Activated T-cell treated with anti-CD3 and anti-CD28 coated beads, Interleukin-2, amount 50 U/mL, for 1 hour (primary cell): ENCODE measurements at regions not wholly inside any gene's neighbourhood (a gene's known extent, or its start where the extent isn't known, plus 50 kb on each side); places are given as distances from the start of the nearest gene placed in this dataset.
"Not testable (repeated sequence)": the region's sequence is repeated elsewhere in the genome, so short reads cannot be mapped to it uniquely, and the experiment has no call there.

Experiments
- DNase-seq: peaks from one replicate; pipeline ENCODE4 v3.0.0-alpha.2; 2020

GRCh38 chr1:149635290-149635899, 51.7 kb downstream of the PPIAL4C start:
- peak; percentile 46 for DNase-seq

DNA sequence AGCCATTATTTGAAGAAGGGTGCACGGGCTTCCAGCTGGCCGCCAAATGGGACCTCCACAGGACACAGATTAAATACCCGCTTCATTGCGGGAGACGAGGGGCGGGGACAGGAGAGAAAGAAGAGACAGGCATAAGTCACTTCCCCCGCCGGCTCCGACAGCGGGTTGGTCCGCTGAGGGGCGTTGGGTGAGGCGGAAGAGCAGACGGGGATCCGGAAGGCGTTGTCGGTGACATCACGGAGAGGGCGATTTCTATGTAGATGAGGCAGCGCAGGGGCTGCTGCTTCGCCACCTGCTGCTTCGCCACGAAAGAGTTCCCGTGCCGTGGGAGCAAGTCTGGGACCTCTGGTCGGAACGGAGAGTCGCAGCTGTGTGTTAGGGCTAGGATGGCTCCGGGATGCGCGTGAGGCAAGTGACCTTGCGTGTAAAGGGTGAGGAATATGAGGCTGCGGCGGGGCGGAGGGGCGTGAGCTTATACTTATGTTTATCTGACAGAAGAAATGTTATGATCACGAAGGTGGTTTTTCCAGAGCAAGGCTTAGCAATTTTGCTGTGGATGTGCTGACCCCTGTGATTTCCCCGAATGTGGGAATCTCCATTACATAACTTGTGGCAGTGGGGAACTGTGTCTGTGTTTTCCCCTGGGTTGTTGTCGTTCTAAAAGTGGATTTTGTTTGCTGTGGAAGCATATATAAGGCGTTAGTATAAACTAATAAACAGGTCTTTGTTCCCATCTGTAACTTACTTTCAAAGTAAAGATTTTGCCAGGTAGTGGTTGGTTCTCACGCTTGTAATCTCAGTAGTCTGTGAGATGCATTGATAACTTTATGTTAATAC, 52.9 kb downstream of the PPIAL4C start:
- DNase-seq: peak; percentile 88

DNA sequence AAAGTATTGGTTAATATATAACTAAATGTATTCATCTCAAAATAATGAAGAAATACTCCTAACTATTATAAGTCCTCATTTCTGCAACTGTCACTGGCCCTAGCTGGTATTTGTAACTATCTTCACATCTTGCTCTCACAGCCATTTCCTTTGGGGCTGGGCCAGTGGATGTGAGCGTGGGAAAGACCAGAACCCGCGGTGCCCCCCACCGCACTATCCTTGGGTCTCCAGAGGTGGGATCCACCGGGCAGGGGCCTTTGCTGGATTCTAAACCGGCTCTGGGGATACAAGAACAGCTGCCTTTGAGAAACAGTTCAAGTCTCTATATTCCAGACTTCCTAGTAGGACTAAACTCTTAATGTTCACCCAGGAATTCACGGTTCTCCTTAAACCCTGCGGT, 54.8 kb downstream of the PPIAL4C start:
- not testable (repeated sequence) for DNase-seq

GRCh38 chr1:149638901-149639658, 55.4 kb downstream of the PPIAL4C start:
- DNase-seq: not testable (repeated sequence)

DNA sequence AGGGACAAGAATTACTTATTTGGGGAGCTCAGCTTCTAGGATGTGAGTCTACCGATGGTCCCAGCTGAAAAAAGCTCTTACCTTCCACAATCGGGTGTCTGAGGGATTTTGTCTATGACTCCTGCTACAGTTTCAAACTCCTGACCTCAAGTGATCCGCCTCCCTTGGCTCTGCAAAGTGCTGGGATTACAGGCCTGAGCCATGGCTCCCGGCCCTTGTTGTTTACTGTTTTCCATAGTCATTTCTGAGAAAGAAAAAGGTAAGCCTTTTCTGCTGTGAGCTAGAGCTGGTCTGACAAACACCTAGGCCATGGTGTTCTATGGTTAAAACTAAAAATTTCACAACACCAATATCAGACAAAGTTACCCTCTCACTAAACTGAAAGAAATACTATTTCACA, 57.5 kb downstream of the PPIAL4C start:
- not testable (repeated sequence) for DNase-seq

GRCh38 chr1:149644818-149645217, 61.2 kb downstream of the PPIAL4C start:
- DNase-seq: not testable (repeated sequence)

GRCh38 chr1:149646360-149647017, 62.8 kb downstream of the PPIAL4C start:
- DNase-seq: peak; percentile 36

GRCh38 chr1:149647018-149647373, 63.3 kb downstream of the PPIAL4C start:
- DNase-seq: peak; percentile 50

DNA sequence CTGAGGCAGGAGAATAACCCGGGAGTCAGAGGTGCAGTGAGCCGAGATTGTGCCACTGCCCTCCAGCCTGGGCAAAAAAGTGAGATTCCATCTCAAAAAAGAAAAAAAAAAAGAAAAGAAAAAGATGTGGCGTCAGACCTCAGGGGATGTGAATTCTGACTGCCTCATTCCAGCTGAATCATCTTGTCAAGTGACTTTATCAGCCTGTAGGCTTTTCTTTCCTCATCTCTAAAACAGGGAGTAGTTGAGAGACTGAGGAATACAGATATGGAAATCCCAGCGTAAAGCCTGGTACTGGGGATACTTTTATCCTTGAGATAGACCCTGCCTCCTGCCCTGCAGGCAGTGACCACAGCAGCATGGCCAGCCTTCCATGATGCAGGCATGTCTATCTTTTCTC, 74.1 kb downstream of the PPIAL4C start:
- not testable (repeated sequence) for DNase-seq

GRCh38 chr1:149658175-149658574, 74.5 kb downstream of the PPIAL4C start:
- DNase-seq: not testable (repeated sequence)

DNA sequence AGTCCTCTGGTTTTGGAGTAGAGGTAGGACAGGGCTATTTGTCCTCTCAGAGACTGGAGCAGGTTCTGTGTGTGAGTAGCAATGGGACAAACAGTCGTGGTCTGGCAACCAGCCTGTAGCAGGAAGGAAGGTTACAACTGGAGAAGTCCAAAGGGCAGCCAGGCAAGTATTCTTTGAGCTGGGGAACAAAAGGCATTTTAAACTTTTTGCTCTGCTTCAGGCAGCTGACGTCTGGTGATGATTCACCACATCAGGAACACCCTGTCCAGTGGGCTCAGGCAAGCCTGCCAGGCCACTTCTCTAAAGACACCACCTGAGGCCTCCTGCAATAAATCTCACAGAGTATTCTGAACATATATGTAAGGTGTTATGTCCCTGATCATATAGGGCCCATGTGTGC, 81.0 kb downstream of the PPIAL4C start:
- DNase-seq: not testable (repeated sequence)

DNA sequence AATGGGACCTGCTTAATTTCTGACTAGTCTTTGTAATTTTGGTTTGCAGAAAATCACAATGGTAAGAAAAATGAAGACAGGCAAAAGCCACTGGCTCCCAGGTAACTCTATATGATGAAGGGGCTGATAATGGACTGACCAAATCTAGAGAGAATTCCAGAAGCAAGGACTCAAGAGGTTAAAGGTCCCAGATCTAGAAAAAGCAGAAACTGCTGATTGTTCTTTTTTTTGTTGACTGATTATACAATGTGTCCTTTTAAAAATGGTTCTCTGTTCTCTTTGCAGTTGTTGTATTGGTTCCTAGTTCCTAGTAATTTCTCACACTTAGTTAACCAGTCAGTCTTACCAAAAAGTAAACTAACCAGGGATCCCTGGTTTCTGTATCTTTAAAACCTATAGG, 81.4 kb downstream of the PPIAL4C start:
- not testable (repeated sequence) for DNase-seq

DNA sequence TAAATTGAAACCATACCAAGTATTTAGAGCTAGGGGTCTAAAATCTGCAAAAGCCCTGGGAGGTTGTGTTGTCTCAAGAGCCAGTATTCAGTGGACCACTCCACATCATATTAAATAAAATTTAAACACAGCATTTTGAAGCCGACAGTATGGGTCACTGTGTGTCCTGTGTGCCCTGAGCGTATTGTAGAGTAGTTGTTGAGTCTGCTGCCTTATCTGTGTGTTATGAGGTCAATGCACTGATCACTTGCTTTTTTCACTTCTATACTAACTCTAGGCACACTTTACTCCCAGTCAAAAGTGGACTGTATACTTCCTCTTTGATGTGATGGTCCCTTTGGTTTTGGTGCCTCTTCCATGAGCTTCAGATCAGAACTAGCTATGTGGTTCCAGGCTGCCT, 81.9 kb downstream of the PPIAL4C start:
- DNase-seq: not testable (repeated sequence)

- not testable (repeated sequence) for DNase-seq
Measured at GRCh38 chr1:149673231-149673909, 89.7 kb downstream of the PPIAL4C start.

- DNase-seq: not testable (repeated sequence)
Measured at GRCh38 chr1:149674921-149675320, 91.3 kb downstream of the PPIAL4C start.

GRCh38 chr1:149677359-149677758, 93.7 kb downstream of the PPIAL4C start:
- not testable (repeated sequence) for DNase-seq

DNA sequence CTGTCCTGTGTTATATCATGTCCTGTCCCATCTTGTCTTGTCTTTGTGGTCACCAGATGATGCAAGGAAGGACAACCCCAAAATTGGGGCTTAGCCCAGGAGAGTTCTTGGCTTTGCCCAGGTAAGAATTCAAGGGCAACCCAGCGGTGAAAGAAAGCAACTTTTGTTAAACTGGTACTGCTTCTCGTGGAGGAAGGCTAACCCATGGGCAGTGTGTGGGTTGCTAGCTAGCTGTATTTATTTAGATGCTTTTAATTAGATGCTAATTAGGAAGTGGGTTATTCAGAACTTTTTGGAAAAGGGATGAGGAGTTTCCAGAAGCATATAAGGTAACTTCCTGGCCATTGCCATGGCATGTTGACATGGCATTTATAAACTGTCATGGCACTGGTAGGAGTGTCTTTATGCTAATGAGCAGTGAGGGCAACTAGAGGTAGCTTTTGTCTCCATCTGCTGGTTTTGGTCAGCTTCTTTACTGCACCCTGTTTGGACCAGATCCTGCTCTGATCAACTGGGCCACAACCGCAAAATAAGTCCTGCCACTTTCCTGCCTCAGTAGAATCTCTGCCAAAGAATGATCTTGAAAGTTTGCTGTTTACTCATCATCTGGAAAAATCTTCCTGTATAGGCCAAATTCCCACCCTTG, 95.8 kb upstream of the FCGR1A start:
- DNase-seq: not testable (repeated sequence)

- not testable (repeated sequence) for DNase-seq
Measured at GRCh38 chr1:149691399-149691798, 91.1 kb upstream of the FCGR1A start.

DNA sequence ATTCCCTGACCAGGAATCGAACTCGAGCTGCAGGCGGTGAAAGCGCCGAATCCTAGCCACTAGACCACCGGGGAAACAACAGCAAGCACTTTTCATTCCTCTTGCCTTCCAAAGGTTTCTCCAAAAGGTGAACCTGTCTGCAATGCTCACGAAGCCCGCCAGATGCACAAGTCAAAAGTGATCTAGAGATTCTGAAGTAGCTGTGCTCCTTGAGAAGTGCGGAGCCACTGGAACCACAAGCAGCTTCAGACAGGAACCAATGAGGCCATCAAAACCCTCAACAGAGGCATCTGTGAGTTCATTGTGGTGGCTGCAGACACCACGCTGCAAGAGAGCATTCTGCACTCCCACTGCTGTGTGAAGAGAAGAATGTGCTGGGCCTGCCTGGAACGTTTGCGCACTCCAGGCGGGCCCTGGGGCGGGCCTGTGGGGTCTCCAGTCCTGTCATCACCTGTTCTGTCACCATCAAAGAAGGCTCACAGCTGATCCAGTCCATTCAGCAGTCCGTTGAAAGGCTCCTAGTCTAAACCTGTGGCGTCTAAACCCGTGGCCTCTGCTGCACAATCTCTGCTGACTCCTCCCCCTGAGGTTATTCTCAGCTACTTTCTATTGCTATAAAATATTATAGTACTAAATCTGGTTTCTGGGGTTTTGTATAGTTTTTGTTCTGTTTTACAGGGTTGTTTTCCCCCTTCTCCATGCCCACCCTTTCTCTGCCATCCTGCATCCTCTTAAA, 89.5 kb upstream of the FCGR1A start:
- DNase-seq: peak; percentile 53

DNA sequence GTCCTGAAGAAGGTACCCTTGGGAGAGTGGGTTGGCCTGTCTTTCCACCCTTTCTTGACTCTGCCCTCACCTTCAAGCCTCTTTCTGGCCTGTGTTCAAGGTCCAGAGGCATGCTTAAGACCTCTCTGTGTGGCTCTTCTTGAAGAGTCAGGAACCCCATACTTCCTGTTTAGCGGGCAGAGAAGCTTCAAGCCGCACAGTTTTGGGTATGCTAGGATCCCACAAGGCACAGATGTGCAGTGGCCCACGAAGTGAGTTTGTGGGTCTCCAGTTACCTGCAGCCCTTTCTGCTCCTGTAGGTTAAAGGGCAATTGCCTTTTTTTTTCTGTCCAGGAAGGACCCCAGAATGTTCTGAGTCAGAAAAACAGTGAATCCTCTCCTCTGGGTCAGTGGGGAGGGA, 87.4 kb upstream of the FCGR1A start:
- not testable (repeated sequence) for DNase-seq

DNA sequence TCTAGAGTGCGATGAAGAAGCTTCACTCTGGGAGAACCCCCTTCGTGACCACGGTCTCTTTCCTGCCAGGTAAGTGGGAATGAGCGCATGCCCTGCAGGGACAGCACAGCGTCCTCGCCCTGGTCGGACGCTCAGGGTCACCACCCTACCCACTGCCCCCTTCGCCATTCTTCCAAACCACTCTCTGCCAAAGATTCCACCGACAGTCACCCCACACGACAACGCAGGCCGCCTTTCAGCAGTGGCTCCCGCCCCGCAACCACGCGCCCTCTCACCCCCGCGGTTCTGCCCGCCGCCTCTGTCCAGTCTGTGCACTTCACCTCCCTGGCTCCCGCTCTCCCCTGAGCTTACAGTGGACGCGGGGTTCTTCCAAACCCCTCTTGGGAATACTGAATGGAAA, 82.3 kb upstream of the FCGR1A start:
- DNase-seq: not testable (repeated sequence)
